HCT116 (cell line): ENCODE measurements at regions not wholly inside any gene's neighbourhood (a gene's known extent, or its start where the extent isn't known, plus 50 kb on each side); places are given as distances from the start of the nearest gene placed in this dataset.

Experiments
- CEBPB ChIP-seq: IDR thresholded peaks from 2 replicates; pipeline ENCODE4 v1.6.1; 2012; ENCODE audit warnings: low read depth
- POLR2A ChIP-seq: IDR thresholded peaks from 2 replicates; pipeline ENCODE4 v1.7.0; 2011; ENCODE audit warnings: borderline replicate concordance; ENCODE audit not compliant: insufficient read depth, insufficient read length; ENCODE audit errors: extremely low read depth
- POLR2AphosphoS5 ChIP-seq: IDR thresholded peaks from 2 replicates; pipeline ENCODE4 v1.6.1; 2011; ENCODE audit warnings: mild to moderate bottlenecking, low read depth, low read length, moderate library complexity
- SIN3A ChIP-seq: IDR thresholded peaks from 2 replicates; pipeline ENCODE4 v1.6.1; 2012; ENCODE audit warnings: low read depth
- SP1 ChIP-seq: IDR thresholded peaks from 2 replicates; pipeline ENCODE4 v1.6.1; 2012; ENCODE audit warnings: low read depth
- SRF ChIP-seq: IDR thresholded peaks from 2 replicates; pipeline ENCODE4 v1.6.1; 2012; ENCODE audit warnings: low read depth
- ZFX ChIP-seq: fragments of 450-650 bp; IDR thresholded peaks from 2 replicates; pipeline ENCODE4 v1.6.1; 2017
- TF ChIP-seq, protein P1 (sequence below), 3 experiments: fragments of 200-600 bp in 1 of 3; sonication (generic) in 1 of 3; IDR thresholded peaks in 2 of 3; conservative IDR thresholded peaks in 1 of 3; 2 replicates each; pipeline ENCODE4 v1.5.1; 2012 to 2017; ENCODE audit warnings: low read depth in 2 of 3, low read length in 2 of 3, antibody characterized with exemption in 1 of 3, borderline replicate concordance in 1 of 3, control low read depth in 1 of 3, mild to moderate bottlenecking in 1 of 3, mixed read lengths in 1 of 3, mixed run types in 1 of 3, moderate library complexity in 1 of 3; ENCODE audit not compliant: insufficient read depth in 1 of 3

GRCh38 chr13:38044067-38044466 lies 174.5 kb upstream of the TRPC4 start:
- TF ChIP-seq, protein P1, sequence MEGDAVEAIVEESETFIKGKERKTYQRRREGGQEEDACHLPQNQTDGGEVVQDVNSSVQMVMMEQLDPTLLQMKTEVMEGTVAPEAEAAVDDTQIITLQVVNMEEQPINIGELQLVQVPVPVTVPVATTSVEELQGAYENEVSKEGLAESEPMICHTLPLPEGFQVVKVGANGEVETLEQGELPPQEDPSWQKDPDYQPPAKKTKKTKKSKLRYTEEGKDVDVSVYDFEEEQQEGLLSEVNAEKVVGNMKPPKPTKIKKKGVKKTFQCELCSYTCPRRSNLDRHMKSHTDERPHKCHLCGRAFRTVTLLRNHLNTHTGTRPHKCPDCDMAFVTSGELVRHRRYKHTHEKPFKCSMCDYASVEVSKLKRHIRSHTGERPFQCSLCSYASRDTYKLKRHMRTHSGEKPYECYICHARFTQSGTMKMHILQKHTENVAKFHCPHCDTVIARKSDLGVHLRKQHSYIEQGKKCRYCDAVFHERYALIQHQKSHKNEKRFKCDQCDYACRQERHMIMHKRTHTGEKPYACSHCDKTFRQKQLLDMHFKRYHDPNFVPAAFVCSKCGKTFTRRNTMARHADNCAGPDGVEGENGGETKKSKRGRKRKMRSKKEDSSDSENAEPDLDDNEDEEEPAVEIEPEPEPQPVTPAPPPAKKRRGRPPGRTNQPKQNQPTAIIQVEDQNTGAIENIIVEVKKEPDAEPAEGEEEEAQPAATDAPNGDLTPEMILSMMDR (IDR thresholded peaks at IDR 0.05 in 2 of 3, conservative IDR thresholded peaks at IDR 0.05 in 1 of 3; ENCODE audit: borderline replicate concordance in 1 of 3, insufficient read depth in 1 of 3, low read depth in 2 of 3, low read length in 2 of 3), result no peak
- no peak for TF ChIP-seq ZFX
- TF ChIP-seq POLR2AphosphoS5, result no peak
- no peak for TF ChIP-seq SIN3A
- TF ChIP-seq CEBPB, result no peak
- no peak for TF ChIP-seq POLR2A
- no peak for TF ChIP-seq SRF
- no peak for TF ChIP-seq SP1
